Hepatocyte (in vitro differentiated cells): ENCODE measurements at regions not wholly inside any gene's neighbourhood (a gene's known extent, or its start where the extent isn't known, plus 50 kb on each side); places are given as distances from the start of the nearest gene placed in this dataset.

Source experiments
- DNase-seq: peaks from one replicate; pipeline ENCODE4 v3.0.0-alpha.2; 2016; ENCODE audit warnings: low spot score
- H2AFZ ChIP-seq: fragments of 200-600 bp; sonication (generic); 2 replicates; pipeline ENCODE4 v1.6.0; 2016; ENCODE audit warnings: antibody characterized with exemption, mild to moderate bottlenecking
- H3K27ac ChIP-seq: fragments of 200-600 bp; sonication (generic); 2 replicates; pipeline ENCODE4 v1.5.1; 2016; ENCODE audit warnings: mild to moderate bottlenecking
- H3K27me3 ChIP-seq: fragments of 200-600 bp; sonication (generic); 2 replicates; pipeline ENCODE4 v1.6.1; 2016
- H3K36me3 ChIP-seq: fragments of 200-600 bp; sonication (generic); replicated peaks from 2 replicates; pipeline ENCODE4 v1.5.1; 2016; ENCODE audit warnings: low read depth; ENCODE audit not compliant: insufficient read depth
- H3K4me1 ChIP-seq: fragments of 200-600 bp; sonication (generic); 2 replicates; pipeline ENCODE4 v1.5.1; 2016; ENCODE audit warnings: mild to moderate bottlenecking, moderate library complexity; ENCODE audit not compliant: insufficient read depth
- H3K4me2 ChIP-seq: fragments of 200-600 bp; sonication (generic); 2 replicates; pipeline ENCODE4 v1.6.0; 2016
- H3K4me3 ChIP-seq: fragments of 200-600 bp; sonication (generic); 2 replicates; pipeline ENCODE4 v1.5.1; 2016; ENCODE audit warnings: mild to moderate bottlenecking
- H3K79me2 ChIP-seq: fragments of 200-600 bp; sonication (generic); 2 replicates; pipeline ENCODE4 v1.6.0; 2017; ENCODE audit warnings: mild to moderate bottlenecking
- H3K9me2 ChIP-seq: fragments of 200-600 bp; sonication (generic); replicated peaks from 2 replicates; pipeline ENCODE4 v1.6.0; 2017; ENCODE audit warnings: mild to moderate bottlenecking; ENCODE audit not compliant: insufficient read depth
- H3K9me3 ChIP-seq: fragments of 200-600 bp; sonication (generic); 2 replicates; pipeline ENCODE4 v1.5.1; 2016; ENCODE audit warnings: low read depth, mild to moderate bottlenecking
- H4K20me1 ChIP-seq: fragments of 200-600 bp; sonication (generic); 2 replicates; pipeline ENCODE4 v1.6.0; 2016; ENCODE audit warnings: mild to moderate bottlenecking; ENCODE audit not compliant: insufficient read depth, poor library complexity, severe bottlenecking
- EZH2 ChIP-seq: fragments of 200-600 bp; sonication (generic); IDR thresholded peaks from 2 replicates; pipeline ENCODE4 v1.6.1; 2016; ENCODE audit warnings: antibody characterized with exemption, mild to moderate bottlenecking, borderline replicate concordance
- EZH2phosphoT487 ChIP-seq: fragments of 200-600 bp; sonication (generic); IDR thresholded peaks from one replicate; pipeline ENCODE4 v1.6.1; 2018; ENCODE audit warnings: antibody characterized with exemption, mild to moderate bottlenecking, low read depth, moderate library complexity; ENCODE audit not compliant: unreplicated experiment, severe bottlenecking
- WGBS: methylation state at CpG from one replicate; pipeline ENCODE4 v1.1.6; 2016; ENCODE audit warnings: low lambda C conversion rate; ENCODE audit errors: missing lambda C conversion rate; 5-methylcytosine and 5-hydroxymethylcytosine counted together
- TF ChIP-seq, protein P1 (sequence below): fragments of 200-600 bp; sonication (generic); IDR thresholded peaks from 2 replicates; pipeline ENCODE4 v1.5.1; 2016; ENCODE audit warnings: antibody characterized with exemption, mild to moderate bottlenecking; ENCODE audit not compliant: poor library complexity

DNA sequence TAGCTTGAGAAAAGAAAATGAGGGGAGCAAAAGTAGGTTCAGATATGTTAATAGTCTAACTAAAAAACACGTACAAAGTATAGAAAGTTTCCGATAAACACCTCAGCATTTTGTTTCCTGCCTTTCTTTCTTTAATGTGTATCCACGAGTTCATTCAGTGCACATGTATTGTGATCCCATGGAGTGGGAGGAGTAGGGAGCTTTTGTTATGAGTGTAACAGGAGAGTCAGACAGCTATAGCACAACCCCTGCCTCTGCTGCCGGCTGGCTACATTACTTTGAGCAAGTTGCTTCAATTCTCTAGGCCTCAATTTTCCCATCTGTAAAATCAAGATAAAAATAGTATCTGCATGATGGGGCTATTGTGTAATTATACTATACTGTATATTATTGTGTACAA, 249.2 kb upstream of the FIGN start:
- DNase-seq: no peak
- no peak overlapping the region for H3K4me3 ChIP-seq
- no peaks in the 10 kb centered on the region for H3K4me1 ChIP-seq
- H3K9me3 ChIP-seq: no peaks in the 10 kb centered on the region
- H3K79me2 ChIP-seq: no peaks in the 10 kb centered on the region
- no peaks in the 10 kb centered on the region for H3K36me3 ChIP-seq
- H3K4me2 ChIP-seq: no peak overlapping the region
- no peaks in the 10 kb centered on the region for H3K27me3 ChIP-seq
- TF ChIP-seq, protein P1, sequence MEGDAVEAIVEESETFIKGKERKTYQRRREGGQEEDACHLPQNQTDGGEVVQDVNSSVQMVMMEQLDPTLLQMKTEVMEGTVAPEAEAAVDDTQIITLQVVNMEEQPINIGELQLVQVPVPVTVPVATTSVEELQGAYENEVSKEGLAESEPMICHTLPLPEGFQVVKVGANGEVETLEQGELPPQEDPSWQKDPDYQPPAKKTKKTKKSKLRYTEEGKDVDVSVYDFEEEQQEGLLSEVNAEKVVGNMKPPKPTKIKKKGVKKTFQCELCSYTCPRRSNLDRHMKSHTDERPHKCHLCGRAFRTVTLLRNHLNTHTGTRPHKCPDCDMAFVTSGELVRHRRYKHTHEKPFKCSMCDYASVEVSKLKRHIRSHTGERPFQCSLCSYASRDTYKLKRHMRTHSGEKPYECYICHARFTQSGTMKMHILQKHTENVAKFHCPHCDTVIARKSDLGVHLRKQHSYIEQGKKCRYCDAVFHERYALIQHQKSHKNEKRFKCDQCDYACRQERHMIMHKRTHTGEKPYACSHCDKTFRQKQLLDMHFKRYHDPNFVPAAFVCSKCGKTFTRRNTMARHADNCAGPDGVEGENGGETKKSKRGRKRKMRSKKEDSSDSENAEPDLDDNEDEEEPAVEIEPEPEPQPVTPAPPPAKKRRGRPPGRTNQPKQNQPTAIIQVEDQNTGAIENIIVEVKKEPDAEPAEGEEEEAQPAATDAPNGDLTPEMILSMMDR: no peak
- TF ChIP-seq EZH2: no peak
- no peak overlapping the region for H2AFZ ChIP-seq
- H3K9me2 ChIP-seq: no peaks in the 10 kb centered on the region
- H3K27ac ChIP-seq: no peak overlapping the region
- H4K20me1 ChIP-seq: no peaks in the 10 kb centered on the region
- WGBS: 79% methylated on average over 4 of the region's 4 CpGs

DNA sequence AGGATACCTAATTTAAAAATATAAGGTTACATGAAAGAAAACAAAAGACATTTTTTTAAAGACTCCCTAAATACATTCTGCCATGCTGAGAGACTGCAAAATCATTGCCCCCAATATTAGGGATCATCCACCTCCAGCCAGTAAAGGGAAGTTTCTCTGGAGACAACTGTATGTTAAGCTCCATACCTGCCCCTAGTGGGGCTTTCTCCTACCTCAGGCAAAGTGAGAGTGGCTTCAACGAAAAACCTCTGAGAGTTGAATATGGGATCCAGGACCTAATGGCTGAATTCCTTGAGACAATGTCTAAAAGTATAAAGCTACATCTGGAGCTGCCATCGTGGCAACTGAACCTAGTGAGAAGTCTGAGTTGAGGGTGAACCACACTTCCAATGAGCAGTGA, 248.1 kb upstream of the FIGN start:
- Histone ChIP-seq H3K9me2 (no peaks in the 10 kb centered on the region), H3K79me2 (no peaks in the 10 kb centered on the region), H3K4me2 (no peak overlapping the region), H2AFZ (no peak overlapping the region), H3K27me3 (no peaks in the 10 kb centered on the region), H3K27ac (no peak overlapping the region), H3K4me3 (no peak overlapping the region), H4K20me1 (no peaks in the 10 kb centered on the region), H3K4me1 (no peaks in the 10 kb centered on the region), H3K36me3 (no peaks in the 10 kb centered on the region), H3K9me3 (no peaks in the 10 kb centered on the region)
- TF ChIP-seq EZH2: no peak
- TF ChIP-seq, protein P1: no peak
- no peak for TF ChIP-seq EZH2phosphoT487
- no peak for DNase-seq
- WGBS: 77% methylated on average over 2 of the region's 2 CpGs

DNA sequence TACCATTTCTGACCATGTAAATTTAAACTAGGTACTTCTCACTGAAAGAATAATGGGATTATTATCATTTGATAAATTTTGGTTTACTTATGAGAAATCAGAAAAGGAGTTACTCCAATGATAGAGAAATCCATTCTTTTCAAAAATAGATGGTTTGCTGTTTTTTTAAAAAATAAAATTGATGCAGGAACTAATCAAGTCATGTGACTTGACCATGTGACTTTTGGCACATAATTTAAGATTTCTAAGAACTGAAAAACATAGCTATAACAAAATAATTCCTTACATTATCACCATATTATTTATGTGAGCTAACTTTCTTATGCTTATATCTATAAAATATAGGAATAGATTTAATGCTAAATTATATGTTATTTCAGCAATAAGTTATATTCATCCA, 247.1 kb upstream of the FIGN start:
- TF ChIP-seq, protein P1: no peak
- TF ChIP-seq EZH2 (no peak), EZH2phosphoT487 (no peak)
- H3K9me3 ChIP-seq: no peaks in the 10 kb centered on the region
- H3K4me2 ChIP-seq: no peak overlapping the region
- no peak overlapping the region for H3K27ac ChIP-seq
- no peaks in the 10 kb centered on the region for H3K79me2 ChIP-seq
- no peak for DNase-seq
- H2AFZ ChIP-seq: no peak overlapping the region
- H3K36me3 ChIP-seq: no peaks in the 10 kb centered on the region
- no peaks in the 10 kb centered on the region for H4K20me1 ChIP-seq
- no peaks in the 10 kb centered on the region for H3K9me2 ChIP-seq
- no peaks in the 10 kb centered on the region for H3K4me1 ChIP-seq
- H3K27me3 ChIP-seq: no peaks in the 10 kb centered on the region
- H3K4me3 ChIP-seq: no peak overlapping the region

DNA sequence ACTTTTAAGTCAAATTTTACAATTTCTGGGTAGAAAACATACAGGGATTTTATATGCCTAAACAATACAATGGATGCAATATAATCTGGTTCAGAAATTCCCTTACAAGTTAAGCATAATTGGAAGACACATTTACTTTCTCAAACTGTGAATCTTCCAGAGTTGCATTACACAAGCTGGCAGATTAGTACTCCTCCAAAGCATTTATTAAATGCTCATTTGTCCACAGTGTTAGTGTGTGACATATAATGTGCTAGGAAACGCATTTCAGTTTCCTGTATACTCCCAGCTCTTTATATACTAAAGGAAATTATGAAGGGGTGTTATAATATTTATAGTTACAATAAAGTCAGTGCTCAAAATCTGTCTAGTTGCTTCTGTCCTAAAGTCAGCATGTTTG, 239.0 kb upstream of the FIGN start:
- Histone ChIP-seq H2AFZ (no peak overlapping the region), H3K27me3 (no peaks in the 10 kb centered on the region), H3K4me2 (no peak overlapping the region), H3K79me2 (no peaks in the 10 kb centered on the region), H3K27ac (no peak overlapping the region), H3K9me3 (no peaks in the 10 kb centered on the region), H3K4me1 (no peaks in the 10 kb centered on the region), H3K4me3 (no peak overlapping the region), H3K9me2 (no peaks in the 10 kb centered on the region), H4K20me1 (no peaks in the 10 kb centered on the region), H3K36me3 (no peaks in the 10 kb centered on the region)
- no peak for DNase-seq
- TF ChIP-seq EZH2phosphoT487: no peak
- TF ChIP-seq, protein P1: no peak
- TF ChIP-seq EZH2: no peak
- 78% methylated on average over 1 of the region's 1 CpG for WGBS
